ENCODE measurements at regions not wholly inside any gene's neighbourhood (a gene's known extent, or its start where the extent isn't known, plus 50 kb on each side); places are given as distances from the start of the nearest gene placed in this dataset.

- Histone ChIP-seq H3K4me3 (no peak overlapping the region), H3K36me3 (no peaks in the 10 kb centered on the region), H3K27ac (no peak overlapping the region), H3K4me1 (no peaks in the 10 kb centered on the region), H3K9me3 (no peaks in the 10 kb centered on the region), H3K27me3 (peaks cover 0 to 15% of the 10 kb centered on the region in 2 donors)
- DNase-seq (ENCODE audit: low spot score in 2 of 2), result no peak
- no peak for TF ChIP-seq POLR2A (IDR thresholded peaks at IDR 0.05)
- intact Hi-C loops (cut with DNase I; ENCODE audit: low total_unique reads), result no loop called here
Measured at GRCh38 chr5:113692891-113693457, 179.5 kb downstream of the YTHDC2 start.

- Histone ChIP-seq H3K4me3 (no peak overlapping the region), H3K27me3 (peaks cover 0 to 15% of the 10 kb centered on the region in 2 donors), H3K9me3 (no peaks in the 10 kb centered on the region), H3K36me3 (no peaks in the 10 kb centered on the region), H3K27ac (no peak overlapping the region), H3K4me1 (no peaks in the 10 kb centered on the region)
- TF ChIP-seq POLR2AphosphoS5 (IDR thresholded peaks at IDR 0.05) (no peak), POLR2A (IDR thresholded peaks at IDR 0.05) (no peak)
- TF ChIP-seq, protein P1, sequence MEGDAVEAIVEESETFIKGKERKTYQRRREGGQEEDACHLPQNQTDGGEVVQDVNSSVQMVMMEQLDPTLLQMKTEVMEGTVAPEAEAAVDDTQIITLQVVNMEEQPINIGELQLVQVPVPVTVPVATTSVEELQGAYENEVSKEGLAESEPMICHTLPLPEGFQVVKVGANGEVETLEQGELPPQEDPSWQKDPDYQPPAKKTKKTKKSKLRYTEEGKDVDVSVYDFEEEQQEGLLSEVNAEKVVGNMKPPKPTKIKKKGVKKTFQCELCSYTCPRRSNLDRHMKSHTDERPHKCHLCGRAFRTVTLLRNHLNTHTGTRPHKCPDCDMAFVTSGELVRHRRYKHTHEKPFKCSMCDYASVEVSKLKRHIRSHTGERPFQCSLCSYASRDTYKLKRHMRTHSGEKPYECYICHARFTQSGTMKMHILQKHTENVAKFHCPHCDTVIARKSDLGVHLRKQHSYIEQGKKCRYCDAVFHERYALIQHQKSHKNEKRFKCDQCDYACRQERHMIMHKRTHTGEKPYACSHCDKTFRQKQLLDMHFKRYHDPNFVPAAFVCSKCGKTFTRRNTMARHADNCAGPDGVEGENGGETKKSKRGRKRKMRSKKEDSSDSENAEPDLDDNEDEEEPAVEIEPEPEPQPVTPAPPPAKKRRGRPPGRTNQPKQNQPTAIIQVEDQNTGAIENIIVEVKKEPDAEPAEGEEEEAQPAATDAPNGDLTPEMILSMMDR (IDR thresholded peaks at IDR 0.05), result no peak
- no peak for DNase-seq (ENCODE audit: low spot score in 2 of 2)
- intact Hi-C loops (cut with DNase I; ENCODE audit: low total_unique reads), result no loop called here
Measured at GRCh38 chr5:113693701-113694100, 180.2 kb downstream of the YTHDC2 start.

GRCh38 chr5:113694576-113694975 lies 181.1 kb downstream of the YTHDC2 start:
- H3K27me3 ChIP-seq, result peaks cover 0 to 15% of the 10 kb centered on the region in 2 donors
- DNase-seq (ENCODE audit: low spot score in 2 of 2), result no peak
- H3K4me3 ChIP-seq, result no peak overlapping the region
- no peaks in the 10 kb centered on the region for H3K9me3 ChIP-seq
- intact Hi-C loops (cut with DNase I; ENCODE audit: low total_unique reads), result no loop called here
- no peaks in the 10 kb centered on the region for H3K36me3 ChIP-seq
- no peak overlapping the region for H3K27ac ChIP-seq
- TF ChIP-seq POLR2A (IDR thresholded peaks at IDR 0.05) (no peak), POLR2AphosphoS5 (IDR thresholded peaks at IDR 0.05) (no peak)
- TF ChIP-seq, protein P1 (IDR thresholded peaks at IDR 0.05), result no peak
- H3K4me1 ChIP-seq, result no peaks in the 10 kb centered on the region

- Histone ChIP-seq H3K4me3 (no peak overlapping the region), H3K27ac (no peak overlapping the region), H3K4me1 (no peaks in the 10 kb centered on the region), H3K27me3 (no peaks in the 10 kb centered on the region), H3K9me3 (peaks cover 14 to 16% of the 10 kb centered on the region in 2 donors), H3K36me3 (no peaks in the 10 kb centered on the region)
- intact Hi-C loops (cut with DNase I; ENCODE audit: low total_unique reads), result no loop called here
- no peak for TF ChIP-seq POLR2AphosphoS5 (IDR thresholded peaks at IDR 0.05)
- TF ChIP-seq POLR2A (IDR thresholded peaks at IDR 0.05), result no peak
- TF ChIP-seq, protein P1 (IDR thresholded peaks at IDR 0.05), result no peak
- no peak for DNase-seq (ENCODE audit: low spot score in 2 of 2)
Measured at GRCh38 chr5:113703266-113703665, 189.8 kb downstream of the YTHDC2 start.

GRCh38 chr5:113705657-113706056 lies 192.2 kb downstream of the YTHDC2 start:
- Histone ChIP-seq H3K27ac (no peak overlapping the region), H3K36me3 (no peaks in the 10 kb centered on the region), H3K4me3 (no peak overlapping the region), H3K27me3 (no peaks in the 10 kb centered on the region), H3K9me3 (peaks cover 14 to 16% of the 10 kb centered on the region in 2 donors), H3K4me1 (no peaks in the 10 kb centered on the region)
- DNase-seq (ENCODE audit: low spot score in 2 of 2), result no peak
- no peak for TF ChIP-seq POLR2AphosphoS5 (IDR thresholded peaks at IDR 0.05)
- TF ChIP-seq, protein P1 (IDR thresholded peaks at IDR 0.05), result no peak
- no peak for TF ChIP-seq POLR2A (IDR thresholded peaks at IDR 0.05)
- intact Hi-C loops (cut with DNase I; ENCODE audit: low total_unique reads), result loop anchor here (2.0 kb wide), 1 partner anchor 25 kb away; no protein-coding TSS in a partner anchor

All from breast epithelium (tissue), 4 donors.